ENCODE measurements at regions not wholly inside any gene's neighbourhood (a gene's known extent, or its start where the extent isn't known, plus 50 kb on each side); places are given as distances from the start of the nearest gene placed in this dataset.

GRCh38 chr9:85151162-85151561 lies 481.6 kb downstream of the NTRK2 start:
- Histone ChIP-seq H3K36me3 (ENCODE audit: control insufficient read depth, insufficient read depth, low read length, severe bottlenecking) (no peaks in the 10 kb centered on the region), H3K4me3 (ENCODE audit: low read length) (no peak overlapping the region), H3K9ac (ENCODE audit: low read length) (no peak overlapping the region), H3K9me3 (ENCODE audit: control insufficient read depth, low read length) (no peaks in the 10 kb centered on the region), H3K4me1 (ENCODE audit: control insufficient read depth, insufficient read depth, low read length) (peaks cover 8% of the 10 kb centered on the region), H3K27me3 (replicated peaks; ENCODE audit: control insufficient read depth, insufficient read depth, low read length) (peaks cover 5% of the 10 kb centered on the region)
- no peak for DNase-seq (ENCODE audit: low read depth)

GRCh38 chr9:85147046-85147640 lies 477.6 kb downstream of the NTRK2 start:
- H3K4me1 ChIP-seq (ENCODE audit: control insufficient read depth, insufficient read depth, low read length), result peaks cover 7% of the 10 kb centered on the region

GRCh38 chr9:85142968-85143367 lies 473.4 kb downstream of the NTRK2 start:
- no peak overlapping the region for H3K4me3 ChIP-seq (ENCODE audit: low read length)
- H3K9ac ChIP-seq (ENCODE audit: low read length), result no peak overlapping the region
- H3K9me3 ChIP-seq (ENCODE audit: control insufficient read depth, low read length), result peaks cover 8% of the 10 kb centered on the region
- no peaks in the 10 kb centered on the region for H3K36me3 ChIP-seq (ENCODE audit: control insufficient read depth, insufficient read depth, low read length, severe bottlenecking)
- H3K27me3 ChIP-seq (replicated peaks; ENCODE audit: control insufficient read depth, insufficient read depth, low read length), result no peaks in the 10 kb centered on the region
- DNase-seq (ENCODE audit: low read depth), result no peak
- H3K4me1 ChIP-seq (ENCODE audit: control insufficient read depth, insufficient read depth, low read length), result peaks cover 7% of the 10 kb centered on the region

More at GRCh38 chr9:85147046-85147640, 477.6 kb downstream of the NTRK2 start:
- no peak for DNase-seq (ENCODE audit: low read depth)
- no peaks in the 10 kb centered on the region for H3K36me3 ChIP-seq (ENCODE audit: control insufficient read depth, insufficient read depth, low read length, severe bottlenecking)
- H3K9me3 ChIP-seq (ENCODE audit: control insufficient read depth, low read length), result peaks cover 8% of the 10 kb centered on the region
- no peak overlapping the region for H3K4me3 ChIP-seq (ENCODE audit: low read length)
- H3K27me3 ChIP-seq (replicated peaks; ENCODE audit: control insufficient read depth, insufficient read depth, low read length), result peaks cover 5% of the 10 kb centered on the region
- H3K9ac ChIP-seq (ENCODE audit: low read length), result no peak overlapping the region

GRCh38 chr9:85142496-85142911 lies 473.0 kb downstream of the NTRK2 start:
- DNase-seq (ENCODE audit: low read depth), result no peak
- Histone ChIP-seq H3K27me3 (replicated peaks; ENCODE audit: control insufficient read depth, insufficient read depth, low read length) (no peaks in the 10 kb centered on the region), H3K36me3 (ENCODE audit: control insufficient read depth, insufficient read depth, low read length, severe bottlenecking) (no peaks in the 10 kb centered on the region), H3K4me3 (ENCODE audit: low read length) (no peak overlapping the region), H3K9ac (ENCODE audit: low read length) (no peak overlapping the region), H3K9me3 (ENCODE audit: control insufficient read depth, low read length) (peaks cover 8% of the 10 kb centered on the region), H3K4me1 (ENCODE audit: control insufficient read depth, insufficient read depth, low read length) (peaks cover 7% of the 10 kb centered on the region)

- no peaks in the 10 kb centered on the region for H3K36me3 ChIP-seq (ENCODE audit: control insufficient read depth, insufficient read depth, low read length, severe bottlenecking)
- H3K9me3 ChIP-seq (ENCODE audit: control insufficient read depth, low read length), result no peaks in the 10 kb centered on the region
- H3K4me1 ChIP-seq (ENCODE audit: control insufficient read depth, insufficient read depth, low read length), result peaks cover 5% of the 10 kb centered on the region
- DNase-seq (ENCODE audit: low read depth), result no peak
- H3K4me3 ChIP-seq (ENCODE audit: low read length), result no peak overlapping the region
- H3K9ac ChIP-seq (ENCODE audit: low read length), result no peak overlapping the region
- no peaks in the 10 kb centered on the region for H3K27me3 ChIP-seq (replicated peaks; ENCODE audit: control insufficient read depth, insufficient read depth, low read length)
Measured at GRCh38 chr9:85137696-85138095, 468.2 kb downstream of the NTRK2 start.

- H3K9me3 ChIP-seq (ENCODE audit: control insufficient read depth, low read length), result no peaks in the 10 kb centered on the region
- DNase-seq (ENCODE audit: low read depth), result no peak
Measured at GRCh38 chr9:85136987-85137386, 467.5 kb downstream of the NTRK2 start.

GRCh38 chr9:85136507-85136906 lies 467.0 kb downstream of the NTRK2 start:
- no peak overlapping the region for H3K9ac ChIP-seq (ENCODE audit: low read length)
- H3K9me3 ChIP-seq (ENCODE audit: control insufficient read depth, low read length), result no peaks in the 10 kb centered on the region
- no peaks in the 10 kb centered on the region for H3K4me1 ChIP-seq (ENCODE audit: control insufficient read depth, insufficient read depth, low read length)
- no peak overlapping the region for H3K4me3 ChIP-seq (ENCODE audit: low read length)
- H3K27me3 ChIP-seq (replicated peaks; ENCODE audit: control insufficient read depth, insufficient read depth, low read length), result no peaks in the 10 kb centered on the region
- no peak for DNase-seq (ENCODE audit: low read depth)
- H3K36me3 ChIP-seq (ENCODE audit: control insufficient read depth, insufficient read depth, low read length, severe bottlenecking), result no peaks in the 10 kb centered on the region

More at GRCh38 chr9:85136987-85137386, 467.5 kb downstream of the NTRK2 start:
- H3K9ac ChIP-seq (ENCODE audit: low read length), result no peak overlapping the region
- H3K27me3 ChIP-seq (replicated peaks; ENCODE audit: control insufficient read depth, insufficient read depth, low read length), result no peaks in the 10 kb centered on the region
- no peak overlapping the region for H3K4me3 ChIP-seq (ENCODE audit: low read length)
- H3K4me1 ChIP-seq (ENCODE audit: control insufficient read depth, insufficient read depth, low read length), result no peaks in the 10 kb centered on the region
- H3K36me3 ChIP-seq (ENCODE audit: control insufficient read depth, insufficient read depth, low read length, severe bottlenecking), result no peaks in the 10 kb centered on the region

GRCh38 chr9:85130764-85131163 lies 461.2 kb downstream of the NTRK2 start:
- Histone ChIP-seq H3K9ac (ENCODE audit: low read length) (no peak overlapping the region), H3K36me3 (ENCODE audit: control insufficient read depth, insufficient read depth, low read length, severe bottlenecking) (no peaks in the 10 kb centered on the region), H3K4me1 (ENCODE audit: control insufficient read depth, insufficient read depth, low read length) (no peaks in the 10 kb centered on the region), H3K9me3 (ENCODE audit: control insufficient read depth, low read length) (no peaks in the 10 kb centered on the region), H3K4me3 (ENCODE audit: low read length) (no peak overlapping the region), H3K27me3 (replicated peaks; ENCODE audit: control insufficient read depth, insufficient read depth, low read length) (no peaks in the 10 kb centered on the region)
- no peak for DNase-seq (ENCODE audit: low read depth)

- Histone ChIP-seq H3K9me3 (ENCODE audit: control insufficient read depth, low read length) (no peaks in the 10 kb centered on the region), H3K36me3 (ENCODE audit: control insufficient read depth, insufficient read depth, low read length, severe bottlenecking) (no peaks in the 10 kb centered on the region), H3K27me3 (replicated peaks; ENCODE audit: control insufficient read depth, insufficient read depth, low read length) (no peaks in the 10 kb centered on the region), H3K4me1 (ENCODE audit: control insufficient read depth, insufficient read depth, low read length) (no peaks in the 10 kb centered on the region), H3K4me3 (ENCODE audit: low read length) (no peak overlapping the region), H3K9ac (ENCODE audit: low read length) (no peak overlapping the region)
- DNase-seq (ENCODE audit: low read depth), result no peak
Measured at GRCh38 chr9:85130260-85130659, 460.7 kb downstream of the NTRK2 start.

- no peaks in the 10 kb centered on the region for H3K4me1 ChIP-seq (ENCODE audit: control insufficient read depth, insufficient read depth, low read length)
Measured at GRCh38 chr9:85129514-85129913, 460.0 kb downstream of the NTRK2 start.

GRCh38 chr9:85118990-85119755 lies 449.6 kb downstream of the NTRK2 start:
- Histone ChIP-seq H3K27me3 (replicated peaks; ENCODE audit: control insufficient read depth, insufficient read depth, low read length) (no peaks in the 10 kb centered on the region), H3K4me1 (ENCODE audit: control insufficient read depth, insufficient read depth, low read length) (no peaks in the 10 kb centered on the region), H3K4me3 (ENCODE audit: low read length) (no peak overlapping the region), H3K9me3 (ENCODE audit: control insufficient read depth, low read length) (no peaks in the 10 kb centered on the region), H3K9ac (ENCODE audit: low read length) (no peak overlapping the region), H3K36me3 (ENCODE audit: control insufficient read depth, insufficient read depth, low read length, severe bottlenecking) (no peaks in the 10 kb centered on the region)
- DNase-seq (ENCODE audit: low read depth), result no peak

More at GRCh38 chr9:85129514-85129913, 460.0 kb downstream of the NTRK2 start:
- Histone ChIP-seq H3K27me3 (replicated peaks; ENCODE audit: control insufficient read depth, insufficient read depth, low read length) (no peaks in the 10 kb centered on the region), H3K36me3 (ENCODE audit: control insufficient read depth, insufficient read depth, low read length, severe bottlenecking) (no peaks in the 10 kb centered on the region), H3K9me3 (ENCODE audit: control insufficient read depth, low read length) (no peaks in the 10 kb centered on the region), H3K9ac (ENCODE audit: low read length) (no peak overlapping the region), H3K4me3 (ENCODE audit: low read length) (no peak overlapping the region)
- no peak for DNase-seq (ENCODE audit: low read depth)

Data from adipocyte (in vitro differentiated cells).